ENCODE measurements at regions not wholly inside any gene's neighbourhood (a gene's known extent, or its start where the extent isn't known, plus 50 kb on each side); places are given as distances from the start of the nearest gene placed in this dataset.
"Not testable (repeated sequence)": the region's sequence is repeated elsewhere in the genome, so short reads cannot be mapped to it uniquely, and the experiment has no call there.

DNA sequence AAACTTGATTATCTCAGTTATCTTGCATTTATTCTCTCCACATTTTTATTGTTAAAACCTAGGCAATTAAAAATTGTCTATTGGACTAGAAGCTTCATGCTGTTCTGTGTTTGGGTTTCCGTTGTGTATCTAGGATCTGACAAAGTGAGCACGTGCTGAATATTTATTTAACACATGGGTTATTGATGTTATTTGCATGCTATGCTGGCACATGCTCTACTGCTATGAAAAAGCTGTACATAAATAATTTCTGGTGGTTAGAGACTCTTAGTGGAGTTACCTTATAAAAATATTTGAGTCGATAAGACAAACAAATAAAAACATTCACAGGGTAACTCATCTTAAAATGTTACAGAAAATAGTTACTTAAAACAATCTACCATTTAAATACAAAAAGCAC lies 1769.7 kb downstream of the MRPL39 start:
- H3K36me3 ChIP-seq, result no peaks in the 10 kb centered on the region
- no peak overlapping the region for H3K4me3 ChIP-seq
- H3K9me3 ChIP-seq (replicated peaks), result peaks cover 17% of the 10 kb centered on the region
- TF ChIP-seq, protein P1, sequence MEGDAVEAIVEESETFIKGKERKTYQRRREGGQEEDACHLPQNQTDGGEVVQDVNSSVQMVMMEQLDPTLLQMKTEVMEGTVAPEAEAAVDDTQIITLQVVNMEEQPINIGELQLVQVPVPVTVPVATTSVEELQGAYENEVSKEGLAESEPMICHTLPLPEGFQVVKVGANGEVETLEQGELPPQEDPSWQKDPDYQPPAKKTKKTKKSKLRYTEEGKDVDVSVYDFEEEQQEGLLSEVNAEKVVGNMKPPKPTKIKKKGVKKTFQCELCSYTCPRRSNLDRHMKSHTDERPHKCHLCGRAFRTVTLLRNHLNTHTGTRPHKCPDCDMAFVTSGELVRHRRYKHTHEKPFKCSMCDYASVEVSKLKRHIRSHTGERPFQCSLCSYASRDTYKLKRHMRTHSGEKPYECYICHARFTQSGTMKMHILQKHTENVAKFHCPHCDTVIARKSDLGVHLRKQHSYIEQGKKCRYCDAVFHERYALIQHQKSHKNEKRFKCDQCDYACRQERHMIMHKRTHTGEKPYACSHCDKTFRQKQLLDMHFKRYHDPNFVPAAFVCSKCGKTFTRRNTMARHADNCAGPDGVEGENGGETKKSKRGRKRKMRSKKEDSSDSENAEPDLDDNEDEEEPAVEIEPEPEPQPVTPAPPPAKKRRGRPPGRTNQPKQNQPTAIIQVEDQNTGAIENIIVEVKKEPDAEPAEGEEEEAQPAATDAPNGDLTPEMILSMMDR (IDR thresholded peaks at IDR 0.05; ENCODE audit: borderline replicate concordance), result no peak
- no peaks in the 10 kb centered on the region for H3K27me3 ChIP-seq (ENCODE audit: low read depth)
- H3K27ac ChIP-seq (replicated peaks), result no peak overlapping the region
- intact Hi-C loops (cut with micrococcal nuclease), result no loop called here
- no peaks in the 10 kb centered on the region for H3K4me1 ChIP-seq
- DNase-seq, result no peak

GRCh38 chr21:23822760-23823159 lies 1784.5 kb downstream of the MRPL39 start:
- Histone ChIP-seq H3K27me3 (ENCODE audit: low read depth) (no peaks in the 10 kb centered on the region), H3K4me1 (no peaks in the 10 kb centered on the region), H3K9me3 (replicated peaks) (no peaks in the 10 kb centered on the region), H3K36me3 (no peaks in the 10 kb centered on the region), H3K27ac (replicated peaks) (no peak overlapping the region), H3K4me3 (no peak overlapping the region)
- TF ChIP-seq, protein P1 (IDR thresholded peaks at IDR 0.05; ENCODE audit: borderline replicate concordance), result no peak
- intact Hi-C loops (cut with micrococcal nuclease), result no loop called here
- DNase-seq, result no peak

- H3K27me3 ChIP-seq (ENCODE audit: low read depth), result no peaks in the 10 kb centered on the region
- no peak for DNase-seq
- intact Hi-C loops (cut with micrococcal nuclease), result no loop called here
- no peaks in the 10 kb centered on the region for H3K4me1 ChIP-seq
- no peak overlapping the region for H3K4me3 ChIP-seq
- no peaks in the 10 kb centered on the region for H3K9me3 ChIP-seq (replicated peaks)
- no peak overlapping the region for H3K27ac ChIP-seq (replicated peaks)
- TF ChIP-seq, protein P1 (IDR thresholded peaks at IDR 0.05; ENCODE audit: borderline replicate concordance), result no peak
- H3K36me3 ChIP-seq, result no peaks in the 10 kb centered on the region
Observed at GRCh38 chr21:23817337-23817736, 1789.9 kb downstream of the MRPL39 start.

GRCh38 chr21:23812485-23812884 lies 1794.8 kb downstream of the MRPL39 start:
- peaks cover 8% of the 10 kb centered on the region for H3K9me3 ChIP-seq (replicated peaks)
- H3K27me3 ChIP-seq (ENCODE audit: low read depth), result no peaks in the 10 kb centered on the region
- H3K4me1 ChIP-seq, result no peaks in the 10 kb centered on the region
- no peak overlapping the region for H3K4me3 ChIP-seq
- TF ChIP-seq, protein P1 (IDR thresholded peaks at IDR 0.05; ENCODE audit: borderline replicate concordance), result no peak
- DNase-seq, result no peak
- H3K36me3 ChIP-seq, result no peaks in the 10 kb centered on the region
- intact Hi-C loops (cut with micrococcal nuclease), result no loop called here
- no peak overlapping the region for H3K27ac ChIP-seq (replicated peaks)

GRCh38 chr21:23811805-23812204 lies 1795.5 kb downstream of the MRPL39 start:
- intact Hi-C loops (cut with micrococcal nuclease), result no loop called here
- no peaks in the 10 kb centered on the region for H3K27me3 ChIP-seq (ENCODE audit: low read depth)
- no peak for DNase-seq
- H3K27ac ChIP-seq (replicated peaks), result no peak overlapping the region
- no peaks in the 10 kb centered on the region for H3K36me3 ChIP-seq
- H3K4me3 ChIP-seq, result no peak overlapping the region
- H3K4me1 ChIP-seq, result no peaks in the 10 kb centered on the region
- peaks cover 8% of the 10 kb centered on the region for H3K9me3 ChIP-seq (replicated peaks)
- TF ChIP-seq, protein P1 (IDR thresholded peaks at IDR 0.05; ENCODE audit: borderline replicate concordance), result no peak

DNA sequence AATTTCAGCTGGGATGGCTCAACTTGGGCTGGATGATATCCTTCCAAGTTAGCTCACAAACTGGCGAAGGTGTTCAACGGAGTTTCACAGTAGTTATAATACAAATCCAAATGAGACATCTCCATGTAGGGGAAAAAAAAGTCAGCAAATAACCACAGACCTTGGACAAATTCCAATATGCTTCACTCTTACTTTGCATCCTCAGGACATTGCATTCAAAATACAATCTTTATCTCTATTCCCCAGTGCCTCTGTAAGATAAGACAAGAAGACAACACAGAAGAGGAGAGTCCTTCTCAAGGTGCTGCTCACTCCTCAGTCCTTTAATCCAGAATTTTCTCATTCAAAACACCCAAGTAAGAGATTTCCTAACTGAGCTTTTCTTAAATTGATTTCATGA lies 1797.7 kb downstream of the MRPL39 start:
- Histone ChIP-seq H3K9me3 (replicated peaks) (peaks cover 8% of the 10 kb centered on the region), H3K27me3 (ENCODE audit: low read depth) (no peaks in the 10 kb centered on the region), H3K4me1 (no peaks in the 10 kb centered on the region), H3K36me3 (no peaks in the 10 kb centered on the region), H3K4me3 (no peak overlapping the region), H3K27ac (replicated peaks) (no peak overlapping the region)
- intact Hi-C loops (cut with micrococcal nuclease), result no loop called here
- no peak for DNase-seq
- TF ChIP-seq, protein P1 (IDR thresholded peaks at IDR 0.05; ENCODE audit: borderline replicate concordance), result no peak

DNA sequence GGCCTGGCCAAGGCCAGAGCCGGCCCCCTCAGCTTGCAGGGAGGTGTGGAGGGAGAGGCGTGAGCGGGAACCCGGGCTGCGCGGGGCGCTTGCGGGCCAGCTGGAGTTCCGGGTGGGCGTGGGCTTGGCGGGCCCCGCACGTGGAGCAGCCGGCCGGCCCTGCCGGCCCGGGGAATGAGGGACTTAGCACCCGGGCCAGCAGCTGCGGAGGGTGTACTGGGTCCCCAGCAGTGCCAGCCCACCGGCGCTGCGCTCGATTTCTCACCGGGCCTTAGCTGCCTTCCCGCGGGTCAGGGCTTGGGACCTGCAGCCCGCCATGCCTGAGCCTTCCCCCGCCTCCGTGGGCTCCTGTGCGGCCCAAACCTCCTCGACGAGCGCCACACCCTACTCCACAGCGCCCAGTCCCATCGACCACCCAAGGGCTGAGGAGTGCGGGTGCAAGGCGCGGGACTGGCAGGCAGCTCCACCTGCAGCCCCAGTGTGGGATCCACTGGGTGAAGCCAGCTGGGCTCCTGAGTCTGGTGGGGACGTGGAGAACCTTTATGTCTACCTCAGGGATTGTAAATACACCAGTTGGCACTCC lies 1800.2 kb downstream of the MRPL39 start:
- H3K27me3 ChIP-seq (ENCODE audit: low read depth); H3K27ac ChIP-seq (replicated peaks); DNase-seq; H3K4me1 ChIP-seq; H3K4me3 ChIP-seq; intact Hi-C loops (cut with micrococcal nuclease); H3K9me3 ChIP-seq (replicated peaks); H3K36me3 ChIP-seq: not testable (repeated sequence)

Measured in left ventricle myocardium inferior (tissue), 1 donor.